Esophagus muscularis mucosa (tissue), 4 donors: ENCODE measurements at regions not wholly inside any gene's neighbourhood (a gene's known extent, or its start where the extent isn't known, plus 50 kb on each side); places are given as distances from the start of the nearest gene placed in this dataset.

Experiments
- DNase-seq: peaks from one replicate; pipeline ENCODE4 v3.0.0-alpha.2; 2017; ENCODE audit errors: extremely low spot score
- H3K27ac ChIP-seq, 4 donors: fragments of 200-600 bp; sonication (generic); replicated peaks in 1 of 4; 1 replicate in 3 of 4; 2 replicates in 1 of 4; pipeline ENCODE4 v1.5.1; 2016 to 2019; ENCODE audit warnings: mild to moderate bottlenecking in 1 of 4
- H3K27me3 ChIP-seq, 4 donors: fragments of 200-600 bp; sonication (generic); one replicate each; pipeline versions ENCODE4 v1.5.1 to v1.6.0; 2016 to 2019
- H3K36me3 ChIP-seq, 4 donors: fragments of 200-600 bp; sonication (generic); one replicate each; pipeline ENCODE4 v1.5.1; 2016 to 2019
- H3K4me1 ChIP-seq, 4 donors: fragments of 200-600 bp; sonication (generic); one replicate each; pipeline ENCODE4 v1.5.1; 2016 to 2019
- H3K4me3 ChIP-seq, 4 donors: fragments of 200-600 bp; sonication (generic); 1 replicate in 2 of 4; 2 replicates in 2 of 4; pipeline ENCODE4 v1.5.1; 2016 to 2019; ENCODE audit warnings: mild to moderate bottlenecking in 4 of 4, moderate library complexity in 1 of 4
- H3K9me3 ChIP-seq, 4 donors: fragments of 200-600 bp; sonication (generic); 1 replicate in 3 of 4; 2 replicates in 1 of 4; pipeline ENCODE4 v1.5.1; 2016 to 2019
- CTCF ChIP-seq, 3 experiments: fragments of 200-600 bp in 2 of 3; fragments of 450-650 bp in 1 of 3; sonication (generic) in 2 of 3; IDR thresholded peaks; one replicate each; pipeline ENCODE4 v1.5.1; 2017 to 2019; ENCODE audit warnings: antibody characterized with exemption in 3 of 3, mild to moderate bottlenecking in 2 of 3, moderate library complexity in 1 of 3
- EP300 ChIP-seq: sonication (generic); formaldehyde crosslinking; IDR thresholded peaks from one replicate; pipeline ENCODE4 v1.6.1; 2017; ENCODE audit warnings: antibody characterized with exemption
- POLR2A ChIP-seq: fragments of 450-650 bp; IDR thresholded peaks from one replicate; pipeline ENCODE4 v1.6.1; 2017; ENCODE audit warnings: antibody characterized with exemption, moderate library complexity, mild to moderate bottlenecking, low read depth
- POLR2AphosphoS5 ChIP-seq, 2 donors: sonication (generic); formaldehyde crosslinking; IDR thresholded peaks; one replicate each; pipeline ENCODE4 v1.6.1; 2017; ENCODE audit warnings: antibody characterized with exemption in 2 of 2
- WGBS: methylation state at CpG from one replicate; pipeline ENCODE4 v1.1.5; 2018; 5-methylcytosine and 5-hydroxymethylcytosine counted together
- intact Hi-C: fragments of 100-400 bp; cut with DNase I; formaldehyde crosslinking; loops from one replicate; pipeline ENCODE4 v1.15.1; 2023

- peaks cover 8 to 21% (median 15%) of the 10 kb centered on the region in 4 donors for H3K4me1 ChIP-seq
- no peak for DNase-seq
- intact Hi-C loops, result no loop called here
Observed at GRCh38 chr13:26977541-26977940, 194.1 kb downstream of the USP12 start.

GRCh38 chr13:26976313-26976712 lies 195.3 kb downstream of the USP12 start:
- peaks cover 5 to 14% (median 10%) of the 10 kb centered on the region in 4 donors for H3K4me1 ChIP-seq
- H3K27ac ChIP-seq, result no peak overlapping the region
- 100% methylated on average over 1 of the region's 1 CpG for WGBS
- no peaks in the 10 kb centered on the region for H3K36me3 ChIP-seq
- DNase-seq, result no peak
- H3K9me3 ChIP-seq, result no peaks in the 10 kb centered on the region
- intact Hi-C loops, result no loop called here
- peaks cover 0 to 5% (median 0%) of the 10 kb centered on the region in 4 donors for H3K27me3 ChIP-seq
- H3K4me3 ChIP-seq, result no peak overlapping the region
- TF ChIP-seq CTCF (IDR thresholded peaks at IDR 0.05) (no peak), EP300 (no peak), POLR2AphosphoS5 (IDR thresholded peaks at IDR 0.05) (no peak), POLR2A (no peak)

More at GRCh38 chr13:26977541-26977940, 194.1 kb downstream of the USP12 start:
- WGBS, result 78% methylated on average over 11 of the region's 11 CpGs
- H3K27ac ChIP-seq, result no peak overlapping the region
- H3K4me3 ChIP-seq, result no peak overlapping the region
- H3K9me3 ChIP-seq, result no peaks in the 10 kb centered on the region
- peaks cover 0 to 5% (median 0%) of the 10 kb centered on the region in 4 donors for H3K27me3 ChIP-seq
- no peak for TF ChIP-seq POLR2A
- TF ChIP-seq CTCF (IDR thresholded peaks at IDR 0.05), result no peak
- TF ChIP-seq EP300, result no peak
- TF ChIP-seq POLR2AphosphoS5 (IDR thresholded peaks at IDR 0.05), result no peak
- no peaks in the 10 kb centered on the region for H3K36me3 ChIP-seq

- intact Hi-C loops, result no loop called here
- peaks cover 0 to 5% (median 0%) of the 10 kb centered on the region in 4 donors for H3K27me3 ChIP-seq
- no peaks in the 10 kb centered on the region for H3K36me3 ChIP-seq
- no peak for DNase-seq
- 78% methylated on average over 4 of the region's 4 CpGs for whole genome bisulfite sequencing
- TF ChIP-seq EP300, result no peak
- TF ChIP-seq POLR2AphosphoS5 (IDR thresholded peaks at IDR 0.05), result no peak
- no peak for TF ChIP-seq CTCF (IDR thresholded peaks at IDR 0.05)
- no peak overlapping the region for H3K4me3 ChIP-seq
- H3K4me1 ChIP-seq, result peaks cover 5 to 11% (median 9%) of the 10 kb centered on the region in 4 donors
- H3K9me3 ChIP-seq, result no peaks in the 10 kb centered on the region
- H3K27ac ChIP-seq, result no peak overlapping the region
Observed at GRCh38 chr13:26973946-26974345, 197.7 kb downstream of the USP12 start.

- Histone ChIP-seq H3K27me3 (peaks cover 0 to 5% (median 0%) of the 10 kb centered on the region in 4 donors), H3K36me3 (no peaks in the 10 kb centered on the region), H3K4me3 (no peak overlapping the region), H3K27ac (no peak overlapping the region), H3K9me3 (no peaks in the 10 kb centered on the region), H3K4me1 (peaks cover under 1 to 5% (median 3%) of the 10 kb centered on the region in 4 donors)
- intact Hi-C loops, result no loop called here
- no peak for TF ChIP-seq POLR2AphosphoS5 (IDR thresholded peaks at IDR 0.05)
- TF ChIP-seq POLR2A, result no peak
- TF ChIP-seq EP300, result no peak
- no peak for TF ChIP-seq CTCF (IDR thresholded peaks at IDR 0.05)
- WGBS, result 80% methylated on average over 6 of the region's 6 CpGs
- DNase-seq, result no peak
Observed at GRCh38 chr13:26973295-26973694, 198.3 kb downstream of the USP12 start.
